Naive thymus-derived CD4-positive, alpha-beta T cell (primary cell): ENCODE measurements at regions not wholly inside any gene's neighbourhood (a gene's known extent, or its start where the extent isn't known, plus 50 kb on each side); places are given as distances from the start of the nearest gene placed in this dataset.
"Not testable (repeated sequence)": the region's sequence is repeated elsewhere in the genome, so short reads cannot be mapped to it uniquely, and the experiment has no call there.

Experiments
- ATAC-seq: fragments of 150-1000 bp; cut with Tn5 transposase; 2 replicates; pipeline ENCODE4 v1.10.0; 2021; ENCODE audit warnings: mild to moderate bottlenecking, moderate library complexity
- CTCF ChIA-PET: fragments of 350-600 bp; sonication (Branson Sonifier 250); formaldehyde crosslinking; loops from one replicate; lab custom pipeline; 2021; ENCODE audit warnings: antibody characterized with exemption; lab: Charles Lee
- POLR2A ChIA-PET: fragments of 350-600 bp; sonication (Branson Sonifier 250); formaldehyde crosslinking; loops from one replicate; lab custom pipeline; 2021; ENCODE audit warnings: antibody characterized with exemption, inconsistent platforms; lab: Charles Lee
- DNase-seq, 9 donors: peaks; one replicate each; pipeline versions ENCODE4 v3.0.0 to v3.0.0-alpha.2; 2020 to 2022; ENCODE audit warnings: mixed read lengths in 1 of 9
- H3K27ac ChIP-seq: one replicate; pipeline ENCODE4 v1.7.0; 2013; ENCODE audit warnings: mild to moderate bottlenecking, low read depth, low read length, moderate library complexity
- H3K27me3 ChIP-seq, 2 donors: one replicate each; pipeline ENCODE4 v1.7.0; 2013; ENCODE audit warnings: low read length in 2 of 2, mild to moderate bottlenecking in 2 of 2, moderate library complexity in 2 of 2; ENCODE audit not compliant: control insufficient read depth in 2 of 2, insufficient read depth in 2 of 2
- H3K36me3 ChIP-seq, 3 experiments: 1 replicate in 2 of 3; 2 replicates in 1 of 3; pipeline ENCODE4 v1.7.0; 2013; ENCODE audit warnings: low read length in 3 of 3, mild to moderate bottlenecking in 3 of 3, moderate library complexity in 1 of 3; ENCODE audit not compliant: insufficient read depth in 3 of 3, control insufficient read depth in 2 of 3
- H3K4me1 ChIP-seq, 2 donors: one replicate each; pipeline ENCODE4 v1.7.0; 2013; ENCODE audit warnings: low read length in 2 of 2, mild to moderate bottlenecking in 2 of 2, moderate library complexity in 1 of 2; ENCODE audit not compliant: control insufficient read depth in 2 of 2, insufficient read depth in 2 of 2
- H3K4me3 ChIP-seq: 2 replicates; pipeline ENCODE4 v1.7.0; 2013; ENCODE audit warnings: mild to moderate bottlenecking, low read length
- H3K9me3 ChIP-seq, 3 experiments: 1 replicate in 2 of 3; 2 replicates in 1 of 3; pipeline ENCODE4 v1.7.0; 2013; ENCODE audit warnings: low read length in 3 of 3; ENCODE audit not compliant: control insufficient read depth in 2 of 3
- H3K27ac Mint-ChIP-seq, 9 donors: one replicate each; pipeline ENCODE4 v1.8.0; 2020 to 2022; ENCODE audit warnings: mixed read lengths in 9 of 9, mild to moderate bottlenecking in 8 of 9, moderate library complexity in 5 of 9, inconsistent platforms in 2 of 9
- H3K27me3 Mint-ChIP-seq, 5 donors: one replicate each; pipeline ENCODE4 v1.8.0; 2021 to 2022; ENCODE audit warnings: mixed read lengths in 5 of 5, mild to moderate bottlenecking in 1 of 5
- H3K36me3 Mint-ChIP-seq, 5 donors: one replicate each; pipeline ENCODE4 v1.8.0; 2020 to 2022; ENCODE audit warnings: mixed read lengths in 5 of 5, mild to moderate bottlenecking in 3 of 5, inconsistent platforms in 1 of 5
- H3K4me1 Mint-ChIP-seq, 7 donors: one replicate each; pipeline ENCODE4 v1.8.0; 2020 to 2022; ENCODE audit warnings: mixed read lengths in 7 of 7, mild to moderate bottlenecking in 3 of 7, inconsistent platforms in 1 of 7
- H3K4me3 Mint-ChIP-seq, 10 donors: one replicate each; pipeline ENCODE4 v1.8.0; 2020 to 2022; ENCODE audit warnings: mild to moderate bottlenecking in 10 of 10, mixed read lengths in 10 of 10, moderate library complexity in 6 of 10, inconsistent platforms in 2 of 10
- H3K9me3 Mint-ChIP-seq, 11 donors: one replicate each; pipeline ENCODE4 v1.8.0; 2020 to 2022; ENCODE audit warnings: mixed read lengths in 11 of 11, mild to moderate bottlenecking in 4 of 11, inconsistent platforms in 1 of 11, moderate library complexity in 1 of 11
- intact Hi-C, 2 donors: fragments of 100-400 bp; cut with micrococcal nuclease; formaldehyde crosslinking; loops; one replicate each; pipeline ENCODE4 v1.15.1; 2023

- H3K4me3 ChIP-seq, result no peak overlapping the region
- H3K27ac Mint-ChIP-seq, result no peak overlapping the region
- H3K9me3 ChIP-seq, result no peaks in the 10 kb centered on the region
- H3K36me3 ChIP-seq, result no peaks in the 10 kb centered on the region
- ATAC-seq (no peak), DNase-seq (no peak)
- intact Hi-C loops, result no loop called here
- peaks cover 0 to 10% (median 1%) of the 10 kb centered on the region in 11 donors for H3K9me3 Mint-ChIP-seq
- no peaks in the 10 kb centered on the region for H3K4me1 Mint-ChIP-seq
- no peaks in the 10 kb centered on the region for H3K4me1 ChIP-seq
- H3K27me3 Mint-ChIP-seq, result no peaks in the 10 kb centered on the region
- H3K36me3 Mint-ChIP-seq, result no peaks in the 10 kb centered on the region
- ChIA-PET CTCF (no interaction called here), POLR2A (no interaction called here)
- H3K27ac ChIP-seq, result no peak overlapping the region
- H3K27me3 ChIP-seq, result no peaks in the 10 kb centered on the region
- no peak overlapping the region for H3K4me3 Mint-ChIP-seq
Observed at GRCh38 chr1:189217646-189218045, 1260.0 kb downstream of the BRINP3 start.

- Mint-ChIP-seq H3K36me3 (no peaks in the 10 kb centered on the region), H3K27ac (no peak overlapping the region), H3K4me1 (no peaks in the 10 kb centered on the region), H3K27me3 (no peaks in the 10 kb centered on the region), H3K4me3 (no peak overlapping the region), H3K9me3 (peaks cover 0 to 20% (median 8%) of the 10 kb centered on the region in 11 donors)
- Histone ChIP-seq H3K4me1 (no peaks in the 10 kb centered on the region), H3K9me3 (no peaks in the 10 kb centered on the region), H3K27ac (no peak overlapping the region), H3K36me3 (no peaks in the 10 kb centered on the region), H3K4me3 (no peak overlapping the region), H3K27me3 (no peaks in the 10 kb centered on the region)
- ChIA-PET POLR2A (no interaction called here), CTCF (no interaction called here)
- no peak for ATAC-seq
- intact Hi-C loops, result no loop called here
- DNase-seq, result no peak
Observed at GRCh38 chr1:189220750-189221149, 1256.9 kb downstream of the BRINP3 start.

DNA sequence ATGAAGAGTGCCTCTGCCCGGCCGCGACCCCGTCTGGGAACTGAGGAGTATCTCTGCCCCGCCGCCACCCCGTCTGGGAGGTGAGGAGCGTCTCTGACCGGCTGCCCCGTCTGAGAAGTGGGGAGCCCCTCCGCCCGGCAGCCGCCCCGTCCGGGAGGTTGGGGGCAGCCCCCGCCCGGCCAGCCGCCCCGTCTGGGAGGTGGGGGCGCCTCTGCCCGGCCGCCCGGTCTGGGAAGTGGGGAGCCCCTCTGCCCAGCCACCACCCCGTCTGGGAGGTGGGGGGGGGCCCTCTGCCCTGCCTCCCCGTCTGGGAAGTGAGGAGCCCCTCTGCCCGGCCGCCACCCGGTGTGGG lies 1251.9 kb downstream of the BRINP3 start:
- intact Hi-C loops, POLR2A ChIA-PET, H3K27me3 ChIP-seq, H3K27ac Mint-ChIP-seq, CTCF ChIA-PET, DNase-seq, H3K9me3 ChIP-seq, H3K4me3 ChIP-seq, H3K4me1 ChIP-seq, H3K27me3 Mint-ChIP-seq, H3K36me3 ChIP-seq, H3K36me3 Mint-ChIP-seq, H3K4me1 Mint-ChIP-seq, H3K27ac ChIP-seq, H3K4me3 Mint-ChIP-seq, ATAC-seq: not testable (repeated sequence)
- peaks cover 4 to 23% (median 7%) of the 10 kb centered on the region in 11 donors for H3K9me3 Mint-ChIP-seq

DNA sequence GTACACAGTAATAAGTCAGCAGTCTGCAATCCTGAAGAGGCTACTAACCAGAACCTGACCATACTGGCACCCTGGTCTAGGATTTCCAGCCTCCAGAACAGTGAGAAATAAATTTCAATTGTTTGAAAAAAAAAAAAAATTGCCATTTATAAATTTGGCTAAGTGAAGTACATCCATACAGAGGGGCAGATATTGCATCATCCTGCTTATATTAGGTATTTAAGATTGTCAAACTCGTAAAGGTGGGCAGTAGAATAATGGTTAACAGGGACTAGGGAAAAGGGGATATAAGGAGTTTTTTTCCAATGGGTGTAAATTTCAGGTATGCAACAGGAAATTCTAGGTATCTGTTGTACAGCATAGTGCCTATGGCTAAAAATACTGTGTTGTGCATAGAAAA lies 1250.9 kb downstream of the BRINP3 start:
- H3K9me3 ChIP-seq, result no peaks in the 10 kb centered on the region
- H3K27me3 Mint-ChIP-seq, result no peaks in the 10 kb centered on the region
- no peaks in the 10 kb centered on the region for H3K36me3 ChIP-seq
- H3K9me3 Mint-ChIP-seq, result peaks cover 2 to 23% (median 7%) of the 10 kb centered on the region in 11 donors
- H3K4me3 ChIP-seq, result no peak overlapping the region
- POLR2A ChIA-PET, result no interaction called here
- no peaks in the 10 kb centered on the region for H3K27me3 ChIP-seq
- intact Hi-C loops, result no loop called here
- ATAC-seq (no peak), DNase-seq (no peak)
- H3K27ac ChIP-seq, result no peak overlapping the region
- H3K27ac Mint-ChIP-seq, result no peak overlapping the region
- no peaks in the 10 kb centered on the region for H3K36me3 Mint-ChIP-seq
- no peak overlapping the region for H3K4me3 Mint-ChIP-seq
- H3K4me1 Mint-ChIP-seq, result no peaks in the 10 kb centered on the region
- CTCF ChIA-PET, result no interaction called here
- H3K4me1 ChIP-seq, result no peaks in the 10 kb centered on the region

GRCh38 chr1:189237008-189237407 lies 1240.7 kb downstream of the BRINP3 start:
- H3K36me3 Mint-ChIP-seq, result no peaks in the 10 kb centered on the region
- no peaks in the 10 kb centered on the region for H3K27me3 Mint-ChIP-seq
- H3K9me3 Mint-ChIP-seq, result peaks cover 0 to 50% (median 8%) of the 10 kb centered on the region in 11 donors
- no peaks in the 10 kb centered on the region for H3K4me1 Mint-ChIP-seq
- no peak overlapping the region for H3K4me3 ChIP-seq
- no peak for ATAC-seq
- no peaks in the 10 kb centered on the region for H3K36me3 ChIP-seq
- no peak for DNase-seq
- no peaks in the 10 kb centered on the region for H3K4me1 ChIP-seq
- H3K27me3 ChIP-seq, result no peaks in the 10 kb centered on the region
- intact Hi-C loops, result no loop called here
- H3K9me3 ChIP-seq, result no peaks in the 10 kb centered on the region
- no peak overlapping the region for H3K4me3 Mint-ChIP-seq
- POLR2A ChIA-PET, result no interaction called here
- no peak overlapping the region for H3K27ac ChIP-seq
- CTCF ChIA-PET, result no interaction called here
- no peak overlapping the region for H3K27ac Mint-ChIP-seq

DNA sequence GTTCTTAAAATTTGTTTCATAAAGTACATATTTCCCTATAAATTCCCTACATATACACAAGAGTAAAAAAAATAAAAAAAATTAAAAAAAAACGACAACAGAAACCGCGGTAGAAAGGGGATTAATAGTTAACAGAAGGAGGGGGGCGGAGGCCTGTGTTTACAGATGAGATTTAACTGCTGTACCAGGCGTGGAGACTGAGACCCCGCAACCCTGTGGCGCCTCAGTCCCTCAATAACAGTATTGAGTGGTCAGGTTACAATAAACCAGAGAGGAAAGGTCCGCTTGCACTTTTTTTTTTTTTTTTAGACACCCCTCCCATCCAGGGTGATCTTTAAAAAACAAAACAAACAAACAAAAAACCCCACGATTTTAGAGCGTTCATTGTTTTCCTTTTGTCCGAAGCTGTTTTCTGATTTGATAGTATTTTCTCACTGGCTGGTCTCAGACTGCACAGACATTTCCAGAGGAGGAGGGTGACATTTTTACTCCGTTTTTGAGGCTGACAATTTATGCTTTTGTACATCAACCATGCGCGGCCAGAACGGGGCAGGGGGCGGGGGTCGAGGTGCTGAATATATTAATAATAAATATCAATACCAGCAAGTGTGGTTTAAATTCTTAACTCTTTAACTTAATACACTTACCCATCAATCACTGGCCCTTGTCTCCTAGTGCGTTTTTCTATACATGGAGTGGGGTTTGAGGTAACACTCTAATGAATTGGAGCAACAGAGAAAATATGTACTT lies 1223.9 kb downstream of the BRINP3 start:
- H3K4me1 ChIP-seq, result no peaks in the 10 kb centered on the region
- no peak overlapping the region for H3K4me3 ChIP-seq
- H3K4me1 Mint-ChIP-seq, result no peaks in the 10 kb centered on the region
- ChIA-PET CTCF (no interaction called here), POLR2A (no interaction called here)
- H3K36me3 Mint-ChIP-seq, result no peaks in the 10 kb centered on the region
- no peak overlapping the region for H3K4me3 Mint-ChIP-seq
- intact Hi-C loops, result no loop called here
- H3K27me3 Mint-ChIP-seq, result no peaks in the 10 kb centered on the region
- DNase-seq (no peak), ATAC-seq (no peak)
- H3K9me3 Mint-ChIP-seq, result peaks cover 0 to 30% (median 8%) of the 10 kb centered on the region in 11 donors
- no peaks in the 10 kb centered on the region for H3K36me3 ChIP-seq
- H3K27ac Mint-ChIP-seq, result no peak overlapping the region
- H3K27ac ChIP-seq, result no peak overlapping the region
- H3K27me3 ChIP-seq, result no peaks in the 10 kb centered on the region
- H3K9me3 ChIP-seq, result no peaks in the 10 kb centered on the region

- H3K36me3 ChIP-seq, H3K27ac ChIP-seq, CTCF ChIA-PET, ATAC-seq, H3K27me3 Mint-ChIP-seq, H3K36me3 Mint-ChIP-seq, intact Hi-C loops, H3K4me1 ChIP-seq, H3K27ac Mint-ChIP-seq, POLR2A ChIA-PET, H3K4me1 Mint-ChIP-seq, H3K9me3 ChIP-seq, H3K4me3 Mint-ChIP-seq, H3K4me3 ChIP-seq, DNase-seq, H3K27me3 ChIP-seq: not testable (repeated sequence)
- H3K9me3 Mint-ChIP-seq, result peaks cover 4 to 24% (median 10%) of the 10 kb centered on the region in 11 donors
Observed at GRCh38 chr1:189261128-189261527, 1216.5 kb downstream of the BRINP3 start.
